Urinary bladder (tissue), 1 donor: ENCODE measurements at regions not wholly inside any gene's neighbourhood (a gene's known extent, or its start where the extent isn't known, plus 50 kb on each side); places are given as distances from the start of the nearest gene placed in this dataset. TPM values are rescaled to one million over a fixed set of nuclear protein-coding genes. Genes with fewer than 3 reads are reported as not detected.

Experiments
- small RNA-seq: library from RNA; depleted of rRNA; stranded (forward); fragments of <200 nt; gene quantifications from one replicate; pipeline ENCODE3, GENCODE V24; 2014

Small RNA genes lying in the stretch of these regions (small RNA-seq; reads per million reads assigned to genes)
- gene AL807761.1: not detected
